ENCODE measurements at regions not wholly inside any gene's neighbourhood (a gene's known extent, or its start where the extent isn't known, plus 50 kb on each side); places are given as distances from the start of the nearest gene placed in this dataset.
A peak's percentile ranks its signal among the peaks of the same experiment; 100 is the strongest.

DNA sequence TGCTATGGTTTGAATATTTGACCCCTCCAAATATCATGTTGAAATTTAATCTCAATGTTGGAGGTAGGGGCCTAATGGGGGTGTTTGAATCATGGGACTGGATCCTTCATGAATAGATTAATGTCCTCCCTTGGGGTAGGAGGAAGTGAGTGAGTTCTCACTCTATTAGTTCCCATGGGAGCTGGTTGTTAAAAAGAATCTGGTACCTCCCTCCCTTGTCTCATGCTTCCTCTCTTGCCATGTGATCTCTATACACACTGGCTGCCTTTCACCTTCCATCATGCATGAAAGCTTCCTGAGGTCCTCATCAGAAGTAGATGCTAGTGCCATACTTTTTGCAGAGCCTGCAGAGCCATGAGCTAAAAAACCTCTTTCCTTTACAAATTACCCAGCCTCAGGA lies 177.7 kb upstream of the MCTP2 start:
- Histone ChIP-seq H2AK5ac (ENCODE audit: low read length) (no peak overlapping the region), H3K4ac (ENCODE audit: low read depth, low read length) (no peak overlapping the region), H3K4me2 (ENCODE audit: low read length) (no peak overlapping the region), H2AFZ (ENCODE audit: insufficient read depth, low read length, poor library complexity) (no peak overlapping the region), H3K14ac (ENCODE audit: low read length) (no peak overlapping the region), H4K91ac (ENCODE audit: low read depth, low read length) (no peak overlapping the region), H3K23ac (ENCODE audit: low read length) (no peak overlapping the region), H2BK5ac (ENCODE audit: low read depth, low read length, poor library complexity) (no peak overlapping the region), H3K79me1 (ENCODE audit: low read length) (no peaks in the 10 kb centered on the region), H3K27me3 (ENCODE audit: insufficient read depth, low read length) (no peaks in the 10 kb centered on the region), H2BK120ac (ENCODE audit: insufficient read depth, low read length, poor library complexity) (no peak overlapping the region), H3K18ac (ENCODE audit: low read length) (no peak overlapping the region), H3K9ac (ENCODE audit: low read length) (no peak overlapping the region), H3K27ac (ENCODE audit: low read depth, low read length) (no peak overlapping the region), H3K36me3 (ENCODE audit: control insufficient read depth in 1 of 2, insufficient read depth in 2 of 2, low read length in 2 of 2) (no peaks in the 10 kb centered on the region), H3K4me3 (ENCODE audit: low read depth, low read length) (no peak overlapping the region), H3K4me1 (ENCODE audit: control insufficient read depth in 1 of 2, insufficient read depth in 2 of 2, low read length in 2 of 2) (no peaks in the 10 kb centered on the region), H4K8ac (ENCODE audit: low read depth, low read length) (no peak overlapping the region), H3K79me2 (ENCODE audit: control insufficient read depth, insufficient read depth, low read length, poor library complexity) (no peaks in the 10 kb centered on the region), H2BK12ac (ENCODE audit: low read length) (no peak overlapping the region), H3K9me3 (ENCODE audit: insufficient read depth, low read depth, low read length) (peaks cover 3% of the 10 kb centered on the region), H4K12ac (ENCODE audit: low read depth, low read length) (no peak overlapping the region)
- no peak for DNase-seq

DNA sequence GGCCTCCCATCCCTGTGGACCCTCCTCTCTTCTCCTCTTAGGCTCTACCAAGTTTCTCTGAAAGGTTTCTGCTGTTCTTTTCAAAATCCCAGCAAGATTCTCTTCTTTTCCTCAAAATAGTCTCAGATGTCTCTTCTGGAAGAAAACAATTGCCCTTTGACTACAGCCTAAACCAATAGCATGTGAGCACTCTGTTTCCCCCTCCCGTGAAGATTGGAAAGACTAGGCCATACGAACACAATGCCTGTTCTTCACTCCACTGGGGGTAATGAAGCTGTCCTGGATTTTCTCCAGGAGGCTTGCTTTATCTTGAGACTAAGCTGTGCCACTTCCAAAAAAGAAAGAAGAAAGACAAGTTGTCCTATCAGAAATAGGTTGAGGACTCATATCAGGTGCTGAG lies 178.7 kb upstream of the MCTP2 start:
- H3K18ac ChIP-seq (ENCODE audit: low read length), result no peak overlapping the region
- no CpG with 5 or more reads among the region's 2 CpGs for WGBS (ENCODE audit: extremely low coverage, insufficient coverage, insufficient read length)

DNA sequence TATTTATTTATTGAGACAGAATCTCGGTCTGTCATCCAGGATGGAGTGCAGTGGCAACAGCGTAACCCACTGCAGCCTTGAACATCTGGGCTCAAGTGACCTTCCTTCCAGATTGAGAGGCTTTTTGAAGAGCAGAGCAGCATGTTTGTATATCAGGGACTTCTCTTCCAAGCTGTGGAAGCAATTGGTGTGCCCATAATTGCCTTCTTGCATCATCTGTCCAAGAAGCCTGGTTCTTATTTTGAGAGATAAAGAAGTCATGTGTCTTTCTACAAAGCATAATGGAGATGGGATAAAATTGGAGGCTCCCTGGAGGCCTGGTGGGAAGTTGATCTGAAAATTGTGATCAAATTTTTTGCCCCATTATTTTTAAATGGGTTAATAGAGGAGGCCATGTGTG lies 183.8 kb upstream of the MCTP2 start:
- H4K91ac ChIP-seq (ENCODE audit: low read depth, low read length), result no peak overlapping the region
- no peak overlapping the region for H3K23ac ChIP-seq (ENCODE audit: low read length)
- no peak overlapping the region for H2BK5ac ChIP-seq (ENCODE audit: low read depth, low read length, poor library complexity)
- H2BK12ac ChIP-seq (ENCODE audit: low read length), result no peak overlapping the region
- no peaks in the 10 kb centered on the region for H3K4me1 ChIP-seq (ENCODE audit: control insufficient read depth in 1 of 2, insufficient read depth in 2 of 2, low read length in 2 of 2)
- DNase-seq, result no peak
- H3K4me3 ChIP-seq (ENCODE audit: low read depth, low read length), result no peak overlapping the region
- H3K4ac ChIP-seq (ENCODE audit: low read depth, low read length), result no peak overlapping the region
- no peaks in the 10 kb centered on the region for H3K79me1 ChIP-seq (ENCODE audit: low read length)
- WGBS (ENCODE audit: extremely low coverage, insufficient coverage, insufficient read length), result no CpG with 5 or more reads among the region's 2 CpGs
- H2AFZ ChIP-seq (ENCODE audit: insufficient read depth, low read length, poor library complexity), result no peak overlapping the region
- H3K36me3 ChIP-seq (ENCODE audit: control insufficient read depth in 1 of 2, insufficient read depth in 2 of 2, low read length in 2 of 2), result no peaks in the 10 kb centered on the region
- peaks cover 3% of the 10 kb centered on the region for H3K9me3 ChIP-seq (ENCODE audit: insufficient read depth, low read depth, low read length)
- no peak overlapping the region for H4K8ac ChIP-seq (ENCODE audit: low read depth, low read length)
- H3K27me3 ChIP-seq (ENCODE audit: insufficient read depth, low read length), result no peaks in the 10 kb centered on the region
- no peak overlapping the region for H3K18ac ChIP-seq (ENCODE audit: low read length)
- H3K9ac ChIP-seq (ENCODE audit: low read length), result no peak overlapping the region
- H3K79me2 ChIP-seq (ENCODE audit: control insufficient read depth, insufficient read depth, low read length, poor library complexity), result no peaks in the 10 kb centered on the region
- no peak overlapping the region for H3K27ac ChIP-seq (ENCODE audit: low read depth, low read length)
- H3K4me2 ChIP-seq (ENCODE audit: low read length), result no peak overlapping the region
- no peak overlapping the region for H2BK120ac ChIP-seq (ENCODE audit: insufficient read depth, low read length, poor library complexity)
- no peak overlapping the region for H3K14ac ChIP-seq (ENCODE audit: low read length)
- no peak overlapping the region for H4K12ac ChIP-seq (ENCODE audit: low read depth, low read length)
- no peak overlapping the region for H2AK5ac ChIP-seq (ENCODE audit: low read length)

More for the DNA sequence above, 178.7 kb upstream of the MCTP2 start:
- Histone ChIP-seq H2BK120ac (ENCODE audit: insufficient read depth, low read length, poor library complexity) (no peak overlapping the region), H2BK12ac (ENCODE audit: low read length) (no peak overlapping the region), H3K79me2 (ENCODE audit: control insufficient read depth, insufficient read depth, low read length, poor library complexity) (no peaks in the 10 kb centered on the region), H3K4ac (ENCODE audit: low read depth, low read length) (no peak overlapping the region), H3K36me3 (ENCODE audit: control insufficient read depth in 1 of 2, insufficient read depth in 2 of 2, low read length in 2 of 2) (no peaks in the 10 kb centered on the region), H3K4me1 (ENCODE audit: control insufficient read depth in 1 of 2, insufficient read depth in 2 of 2, low read length in 2 of 2) (no peaks in the 10 kb centered on the region), H2BK5ac (ENCODE audit: low read depth, low read length, poor library complexity) (no peak overlapping the region), H2AFZ (ENCODE audit: insufficient read depth, low read length, poor library complexity) (no peak overlapping the region), H3K4me3 (ENCODE audit: low read depth, low read length) (no peak overlapping the region), H3K14ac (ENCODE audit: low read length) (no peak overlapping the region), H3K27ac (ENCODE audit: low read depth, low read length) (no peak overlapping the region), H4K8ac (ENCODE audit: low read depth, low read length) (no peak overlapping the region), H3K27me3 (ENCODE audit: insufficient read depth, low read length) (no peaks in the 10 kb centered on the region), H3K79me1 (ENCODE audit: low read length) (no peaks in the 10 kb centered on the region), H3K9ac (ENCODE audit: low read length) (no peak overlapping the region), H2AK5ac (ENCODE audit: low read length) (no peak overlapping the region), H4K12ac (ENCODE audit: low read depth, low read length) (no peak overlapping the region), H3K9me3 (ENCODE audit: insufficient read depth, low read depth, low read length) (peaks cover 3% of the 10 kb centered on the region), H4K91ac (ENCODE audit: low read depth, low read length) (no peak overlapping the region), H3K4me2 (ENCODE audit: low read length) (no peak overlapping the region), H3K23ac (ENCODE audit: low read length) (no peak overlapping the region)
- no peak for DNase-seq

DNA sequence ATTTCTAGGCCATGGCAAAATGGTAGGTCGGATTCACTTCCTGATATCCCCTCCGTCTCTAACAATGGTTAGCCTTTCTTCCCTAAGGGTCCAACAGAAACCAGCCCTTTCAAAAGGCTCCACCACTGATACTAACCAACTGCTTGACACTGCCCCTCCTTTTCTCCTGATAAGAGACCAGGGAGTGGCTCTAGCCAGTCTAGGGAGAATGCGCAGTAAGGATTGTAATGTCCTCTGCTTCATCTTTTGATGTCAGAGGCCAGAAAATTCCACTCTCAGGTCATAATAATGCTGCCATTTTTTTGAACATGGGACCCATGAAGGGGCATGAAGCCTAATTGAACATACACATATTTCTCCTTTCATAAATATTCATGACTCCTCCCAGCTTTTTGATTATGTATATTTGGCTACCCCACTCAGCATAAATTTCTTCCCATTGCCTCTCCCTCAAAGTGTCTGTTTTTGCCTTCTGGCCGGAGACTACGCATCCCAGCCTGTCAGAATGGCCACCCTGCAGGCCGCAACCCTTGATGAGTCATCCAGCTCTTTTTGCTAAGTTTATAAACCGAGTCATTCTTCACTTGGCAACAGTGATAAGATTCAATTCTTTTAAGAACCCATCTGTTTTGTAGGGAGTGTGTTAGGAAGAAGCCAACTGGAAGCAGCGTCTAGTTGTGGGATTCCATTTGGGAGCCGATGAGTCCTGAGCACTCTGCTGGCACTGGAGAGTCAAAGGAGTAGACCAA lies 189.0 kb upstream of the MCTP2 start:
- no peak overlapping the region for H3K4me2 ChIP-seq (ENCODE audit: low read length)
- no peak overlapping the region for H4K12ac ChIP-seq (ENCODE audit: low read depth, low read length)
- no peak overlapping the region for H4K8ac ChIP-seq (ENCODE audit: low read depth, low read length)
- H2BK5ac ChIP-seq (ENCODE audit: low read depth, low read length, poor library complexity), result no peak overlapping the region
- no CpG with 5 or more reads among the region's 9 CpGs for WGBS (ENCODE audit: extremely low coverage, insufficient coverage, insufficient read length)
- no peaks in the 10 kb centered on the region for H3K27me3 ChIP-seq (ENCODE audit: insufficient read depth, low read length)
- no peaks in the 10 kb centered on the region for H3K9me3 ChIP-seq (ENCODE audit: insufficient read depth, low read depth, low read length)
- H3K27ac ChIP-seq (ENCODE audit: low read depth, low read length), result no peak overlapping the region
- no peak overlapping the region for H3K9ac ChIP-seq (ENCODE audit: low read length)
- DNase-seq, result peak in 1 of 2 donors; percentile 60
- H3K4me1 ChIP-seq (ENCODE audit: control insufficient read depth in 1 of 2, insufficient read depth in 2 of 2, low read length in 2 of 2), result no peaks in the 10 kb centered on the region
- no peak overlapping the region for H2AFZ ChIP-seq (ENCODE audit: insufficient read depth, low read length, poor library complexity)
- H3K79me1 ChIP-seq (ENCODE audit: low read length), result no peaks in the 10 kb centered on the region
- no peak overlapping the region for H3K23ac ChIP-seq (ENCODE audit: low read length)
- no peak overlapping the region for H3K4me3 ChIP-seq (ENCODE audit: low read depth, low read length)
- H3K4ac ChIP-seq (ENCODE audit: low read depth, low read length), result no peak overlapping the region
- H4K91ac ChIP-seq (ENCODE audit: low read depth, low read length), result no peak overlapping the region
- no peak overlapping the region for H2BK120ac ChIP-seq (ENCODE audit: insufficient read depth, low read length, poor library complexity)
- H3K79me2 ChIP-seq (ENCODE audit: control insufficient read depth, insufficient read depth, low read length, poor library complexity), result no peaks in the 10 kb centered on the region
- no peak overlapping the region for H3K18ac ChIP-seq (ENCODE audit: low read length)
- H2AK5ac ChIP-seq (ENCODE audit: low read length), result no peak overlapping the region
- no peak overlapping the region for H2BK12ac ChIP-seq (ENCODE audit: low read length)
- H3K14ac ChIP-seq (ENCODE audit: low read length), result no peak overlapping the region
- no peaks in the 10 kb centered on the region for H3K36me3 ChIP-seq (ENCODE audit: control insufficient read depth in 1 of 2, insufficient read depth in 2 of 2, low read length in 2 of 2)

All from trophoblast cell (in vitro differentiated cells and primary cell).